GM21737 (cell line): ENCODE measurements at regions not wholly inside any gene's neighbourhood (a gene's known extent, or its start where the extent isn't known, plus 50 kb on each side); places are given as distances from the start of the nearest gene placed in this dataset.

ENCODE experiments used
- ATAC-seq: cut with Tn5 transposase; IDR thresholded peaks from one replicate; pipeline ENCODE4 v1.9.1; 2021; ENCODE audit warnings: mild to moderate bottlenecking, moderate library complexity; ENCODE audit not compliant: unreplicated experiment

- ATAC-seq = no peak
These were observed 107.1 kb downstream of the CEBPB start for GRCh38 chr20:50297498-50298376.

- no peak for ATAC-seq
These were observed 108.1 kb downstream of the CEBPB start for GRCh38 chr20:50298554-50299324.

GRCh38 chr20:50299325-50299629 lies 108.6 kb downstream of the CEBPB start:
- ATAC-seq = no peak

GRCh38 chr20:50301165-50301564 lies 110.5 kb downstream of the CEBPB start:
- ATAC-seq = no peak

- ATAC-seq = no peak
These were observed 111.1 kb downstream of the CEBPB start for GRCh38 chr20:50301712-50302111.

GRCh38 chr20:50302341-50303057 lies 111.9 kb downstream of the CEBPB start:
- ATAC-seq = no peak

GRCh38 chr20:50303573-50304500 lies 113.2 kb downstream of the CEBPB start:
- ATAC-seq = no peak

- ATAC-seq = no peak
These were observed 113.8 kb downstream of the CEBPB start for GRCh38 chr20:50304501-50304856.

GRCh38 chr20:50304923-50305635 lies 114.4 kb downstream of the CEBPB start:
- no peak for ATAC-seq

- no peak for ATAC-seq
These were observed 115.2 kb downstream of the CEBPB start for GRCh38 chr20:50305636-50306477.

GRCh38 chr20:50306478-50307423 lies 116.1 kb downstream of the CEBPB start:
- ATAC-seq = no peak

- ATAC-seq = no peak
These were observed 117.5 kb downstream of the CEBPB start for GRCh38 chr20:50308166-50308512.

GRCh38 chr20:50308513-50309279 lies 118.1 kb downstream of the CEBPB start:
- ATAC-seq = no peak

GRCh38 chr20:50309280-50309763 lies 118.7 kb downstream of the CEBPB start:
- ATAC-seq = no peak

GRCh38 chr20:50309764-50310672 lies 119.4 kb downstream of the CEBPB start:
- ATAC-seq = no peak

- no peak for ATAC-seq
These were observed 120.0 kb downstream of the CEBPB start for GRCh38 chr20:50310673-50311051.
